GM12865 (cell line): ENCODE measurements at regions not wholly inside any gene's neighbourhood (a gene's known extent, or its start where the extent isn't known, plus 50 kb on each side); places are given as distances from the start of the nearest gene placed in this dataset.

Experiments
- DNase-seq: peaks from one replicate; pipeline ENCODE4 v3.0.0; 2010; ENCODE audit warnings: low read depth
- H3K4me3 ChIP-seq: 2 replicates; pipeline ENCODE4 v1.5.1; 2011; ENCODE audit warnings: mild to moderate bottlenecking, low read depth, low read length, control low read depth
- TF ChIP-seq, protein P1 (sequence below): IDR thresholded peaks from 2 replicates; pipeline ENCODE4 v1.5.1; 2011; ENCODE audit warnings: low read length, control low read depth, low read depth, inconsistent platforms; ENCODE audit not compliant: insufficient read depth; ENCODE audit errors: missing control alignments

DNA sequence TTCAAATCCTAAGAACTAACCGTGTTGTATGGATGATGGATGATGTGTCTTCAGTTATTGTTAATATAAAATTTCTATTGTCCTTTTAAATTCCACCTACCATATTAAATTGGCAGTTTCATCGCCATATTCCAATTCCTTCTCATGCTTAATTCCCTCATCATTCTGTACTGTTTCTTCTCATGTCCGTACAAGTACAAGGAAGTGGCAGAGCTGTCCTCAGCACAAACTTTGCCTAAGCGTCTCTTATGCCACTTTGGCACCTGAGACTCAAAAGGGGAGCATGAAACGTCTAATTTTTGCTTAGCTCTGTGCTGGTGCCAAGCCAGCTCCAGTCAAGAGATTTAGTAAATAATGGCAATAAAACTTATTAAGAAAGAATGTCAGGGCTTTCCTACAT, 158.2 kb upstream of the LAMA2 start:
- TF ChIP-seq, protein P1, sequence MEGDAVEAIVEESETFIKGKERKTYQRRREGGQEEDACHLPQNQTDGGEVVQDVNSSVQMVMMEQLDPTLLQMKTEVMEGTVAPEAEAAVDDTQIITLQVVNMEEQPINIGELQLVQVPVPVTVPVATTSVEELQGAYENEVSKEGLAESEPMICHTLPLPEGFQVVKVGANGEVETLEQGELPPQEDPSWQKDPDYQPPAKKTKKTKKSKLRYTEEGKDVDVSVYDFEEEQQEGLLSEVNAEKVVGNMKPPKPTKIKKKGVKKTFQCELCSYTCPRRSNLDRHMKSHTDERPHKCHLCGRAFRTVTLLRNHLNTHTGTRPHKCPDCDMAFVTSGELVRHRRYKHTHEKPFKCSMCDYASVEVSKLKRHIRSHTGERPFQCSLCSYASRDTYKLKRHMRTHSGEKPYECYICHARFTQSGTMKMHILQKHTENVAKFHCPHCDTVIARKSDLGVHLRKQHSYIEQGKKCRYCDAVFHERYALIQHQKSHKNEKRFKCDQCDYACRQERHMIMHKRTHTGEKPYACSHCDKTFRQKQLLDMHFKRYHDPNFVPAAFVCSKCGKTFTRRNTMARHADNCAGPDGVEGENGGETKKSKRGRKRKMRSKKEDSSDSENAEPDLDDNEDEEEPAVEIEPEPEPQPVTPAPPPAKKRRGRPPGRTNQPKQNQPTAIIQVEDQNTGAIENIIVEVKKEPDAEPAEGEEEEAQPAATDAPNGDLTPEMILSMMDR: no peak
- no peak overlapping the region for H3K4me3 ChIP-seq
- no peak for DNase-seq

DNA sequence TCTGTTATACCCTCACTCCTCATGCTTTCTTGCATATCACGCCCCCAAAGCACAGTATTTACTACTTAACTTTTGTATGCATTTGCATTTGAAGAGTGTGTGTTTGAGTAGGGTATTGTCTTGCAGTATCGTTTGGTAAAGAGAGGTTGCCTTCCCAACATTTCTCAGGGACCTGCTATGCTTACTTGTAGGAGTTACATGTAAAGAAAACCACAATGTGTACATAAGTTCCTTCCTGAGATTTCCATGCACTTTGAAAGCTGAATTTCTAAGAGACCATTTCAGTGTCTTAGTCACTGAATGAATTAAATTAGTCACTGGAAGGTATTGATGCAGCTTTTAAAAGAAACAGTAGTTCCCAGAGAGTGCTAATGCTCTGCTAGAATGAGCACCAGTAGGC, 159.3 kb upstream of the LAMA2 start:
- no peak for DNase-seq
- TF ChIP-seq, protein P1: no peak
- no peak overlapping the region for H3K4me3 ChIP-seq

DNA sequence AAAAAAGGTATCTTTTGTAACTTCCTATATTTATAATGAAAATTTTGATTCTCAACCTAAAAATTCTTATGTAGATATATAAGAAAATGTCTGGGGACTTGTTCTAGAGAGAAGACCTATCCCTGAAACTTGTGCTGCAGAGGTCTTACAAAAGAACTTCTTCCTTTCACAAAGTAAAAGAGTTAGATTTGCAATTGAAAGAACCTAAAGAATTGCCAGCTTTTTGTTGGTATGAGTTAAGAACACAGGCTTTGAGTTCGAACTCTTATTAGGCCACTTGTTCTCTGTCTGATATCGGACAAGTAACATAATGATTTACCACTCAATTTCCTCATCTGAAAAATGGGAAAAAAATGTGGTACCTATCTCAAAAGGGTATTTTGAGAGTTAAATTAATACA, 162.0 kb upstream of the LAMA2 start:
- no peak for DNase-seq
- TF ChIP-seq, protein P1: no peak
- H3K4me3 ChIP-seq: no peak overlapping the region

DNA sequence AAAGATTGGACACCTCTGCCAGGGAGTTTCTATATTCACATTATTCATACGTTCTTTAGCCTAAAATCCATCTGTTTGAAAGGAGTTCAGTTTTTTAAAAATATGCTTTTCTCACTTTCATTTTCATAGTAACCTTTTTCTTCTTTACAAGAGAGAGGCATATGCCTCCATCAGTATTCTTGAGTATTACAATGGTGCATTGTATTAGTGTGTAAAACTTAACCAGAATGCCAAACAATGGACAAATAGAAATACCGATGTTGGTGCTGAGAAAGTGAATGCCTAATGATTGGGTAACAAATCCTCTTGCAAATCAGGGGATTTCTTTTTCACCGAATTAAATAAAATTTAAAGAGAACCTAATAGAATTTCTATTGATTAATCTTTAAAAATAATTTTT, 163.2 kb upstream of the LAMA2 start:
- no peak for DNase-seq
- no peak overlapping the region for H3K4me3 ChIP-seq
- TF ChIP-seq, protein P1: no peak

DNA sequence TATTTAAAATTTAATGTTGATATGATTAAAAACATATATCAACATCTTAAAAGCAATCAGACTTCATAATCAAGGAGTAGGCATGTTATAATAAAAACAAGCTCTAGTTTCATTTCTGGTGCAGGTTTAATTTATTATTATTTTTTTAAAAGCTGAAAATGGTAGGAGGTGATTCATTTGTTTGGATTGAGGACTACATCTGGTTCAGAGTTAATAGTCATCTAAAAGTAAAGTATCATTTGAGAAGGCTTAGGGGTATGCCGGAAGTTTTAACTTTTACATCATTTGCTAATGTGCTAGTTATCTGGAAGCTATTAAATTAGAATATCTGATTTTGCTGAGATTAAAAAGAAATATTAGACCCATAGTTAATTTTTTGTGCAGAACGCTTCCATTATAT, 169.5 kb upstream of the LAMA2 start:
- no peak overlapping the region for H3K4me3 ChIP-seq
- DNase-seq: no peak
- TF ChIP-seq, protein P1: no peak

DNA sequence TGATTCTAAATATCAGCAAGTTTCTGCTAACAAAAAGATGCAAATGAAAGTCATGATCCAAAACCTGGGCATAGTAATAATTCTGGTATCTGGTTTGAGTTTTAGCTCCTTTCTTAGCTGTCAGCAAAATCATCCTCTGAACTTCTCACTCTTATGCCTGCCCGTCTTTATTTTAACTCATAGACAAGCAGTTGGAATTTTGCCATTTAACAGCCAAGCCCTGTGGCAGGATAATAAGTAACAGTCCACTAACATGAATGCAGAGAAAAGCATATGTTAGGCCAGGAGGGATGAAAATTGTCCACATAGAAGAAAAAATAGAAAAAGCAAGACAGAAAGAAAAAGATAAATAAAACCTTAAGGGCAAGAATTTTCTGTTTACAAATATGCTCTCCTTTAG, 170.0 kb upstream of the LAMA2 start:
- TF ChIP-seq, protein P1: no peak
- DNase-seq: no peak
- H3K4me3 ChIP-seq: no peak overlapping the region

DNA sequence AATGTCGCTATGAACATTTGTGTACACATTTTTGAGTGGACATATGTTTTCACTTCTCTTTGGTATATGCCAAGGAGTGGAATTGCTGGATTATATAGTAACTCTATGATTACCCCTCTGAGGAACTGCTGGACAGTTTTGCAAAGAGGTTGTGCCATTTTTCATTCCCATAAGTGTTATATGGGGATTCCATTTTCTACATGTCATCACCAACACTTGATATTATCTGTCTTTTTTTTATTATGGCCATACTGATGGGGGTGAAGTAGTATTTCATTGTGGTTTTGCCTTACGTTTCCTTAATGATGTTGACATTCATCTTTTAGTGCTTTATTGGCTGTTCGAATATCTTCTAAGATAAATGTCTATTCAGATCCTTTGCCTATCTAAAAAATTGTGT, 171.8 kb upstream of the LAMA2 start:
- no peak overlapping the region for H3K4me3 ChIP-seq
- TF ChIP-seq, protein P1: no peak
- DNase-seq: no peak
